HepG2 (cell line): ENCODE measurements at regions not wholly inside any gene's neighbourhood (a gene's known extent, or its start where the extent isn't known, plus 50 kb on each side); places are given as distances from the start of the nearest gene placed in this dataset.

Source experiments
- ATAC-seq: fragments of 200-7000 bp; cut with Tn5 transposase; 3 replicates; pipeline ENCODE4 v1.9.1; 2020; ENCODE audit warnings: mild to moderate bottlenecking, moderate library complexity
- BruUV-seq: library from RNA; stranded (reverse); fragments of 400-500 nt; replicated peaks from 2 replicates; lab custom pipeline; 2021; lab: Mats Ljungman, UMichigan
- CTCF ChIA-PET: fragments of 300-600 bp; formaldehyde crosslinking; extraction: SDS; loops from one replicate; lab custom pipeline; 2021; ENCODE audit warnings: low total read pairs, inconsistent platforms, low intra/inter-chr PET ratio; lab: Yijun Ruan, JAX
- POLR2A ChIA-PET: fragments of 350-600 bp; sonication (Branson Sonifier 250); formaldehyde crosslinking; loops from one replicate; lab custom pipeline; 2020; ENCODE audit warnings: antibody characterized with exemption, inconsistent platforms; lab: Yijun Ruan, JAX
- DNase-seq: peaks from one replicate; pipeline ENCODE4 v3.0.0-alpha.2; 2015; ENCODE audit warnings: low spot score
- FAIRE-seq: peaks from 3 replicates; lab custom pipeline; 2011; peaks lifted over from hg19 to GRCh38; lab: Jason Lieb, UNC
- H2AFZ ChIP-seq: one replicate; pipeline ENCODE4 v1.6.1; 2011; ENCODE audit warnings: low read length, inconsistent platforms
- H3K27ac ChIP-seq: fragments of 300-600 bp; 3 replicates; pipeline ENCODE4 v1.8.0; 2011; ENCODE audit warnings: mixed run types, mild to moderate bottlenecking, mixed read lengths, low read length, inconsistent platforms; ENCODE audit not compliant: insufficient read depth; ENCODE audit errors: extremely low read length
- H3K27me3 ChIP-seq, 2 experiments: fragments of 200-600 bp in 1 of 2; 2 replicates in 1 of 2; 3 replicates in 1 of 2; pipeline versions ENCODE4 v1.6.0 to v1.8.0; 2011; ENCODE audit warnings: low read length in 2 of 2, mild to moderate bottlenecking in 2 of 2, moderate library complexity in 2 of 2, inconsistent platforms in 1 of 2; ENCODE audit not compliant: insufficient read depth in 2 of 2, control insufficient read depth in 1 of 2
- H3K36me3 ChIP-seq, 2 experiments: fragments of 200-600 bp in 1 of 2; replicated peaks in 1 of 2; 2 replicates in 1 of 2; 3 replicates in 1 of 2; pipeline versions ENCODE4 v1.5.1 to v1.8.0; 2011; ENCODE audit warnings: low read length in 2 of 2, inconsistent platforms in 1 of 2; ENCODE audit not compliant: insufficient read depth in 2 of 2, control insufficient read depth in 1 of 2
- H3K4me1 ChIP-seq: 2 replicates; pipeline ENCODE4 v1.5.1; 2012; ENCODE audit warnings: low read length, inconsistent platforms; ENCODE audit not compliant: insufficient read depth
- H3K4me2 ChIP-seq: 2 replicates; pipeline ENCODE4 v1.6.0; 2011; ENCODE audit warnings: low read depth, low read length, inconsistent platforms
- H3K4me3 ChIP-seq, 3 experiments: fragments of 200-600 bp in 1 of 3; sonication (generic), shearing (Covaris generic) in 1 of 3; replicated peaks in 1 of 3; 2 replicates each; pipeline ENCODE4 v1.5.1; 2011 to 2016; ENCODE audit warnings: low read length in 3 of 3, inconsistent platforms in 2 of 3, low read depth in 2 of 3, mild to moderate bottlenecking in 2 of 3, control low read depth in 1 of 3, mixed read lengths in 1 of 3; ENCODE audit not compliant: insufficient read depth in 1 of 3
- H3K79me2 ChIP-seq: one replicate; pipeline ENCODE4 v1.6.1; 2011; ENCODE audit warnings: low read length, inconsistent platforms; ENCODE audit not compliant: insufficient read depth
- H3K9ac ChIP-seq: 2 replicates; pipeline ENCODE4 v1.6.0; 2011; ENCODE audit warnings: mild to moderate bottlenecking, low read depth, low read length, inconsistent platforms; ENCODE audit not compliant: insufficient read depth
- H3K9me3 ChIP-seq: 2 replicates; pipeline ENCODE4 v1.5.1; 2012; ENCODE audit warnings: mild to moderate bottlenecking, low read length
- H4K20me1 ChIP-seq: 2 replicates; pipeline ENCODE4 v1.6.0; 2011; ENCODE audit warnings: inconsistent platforms, mild to moderate bottlenecking, low read length, moderate library complexity; ENCODE audit not compliant: insufficient read depth
- ETV6 ChIP-seq: sonication (generic); formaldehyde crosslinking; conservative IDR thresholded peaks from 2 replicates; pipeline ENCODE4 v1.4.0; 2020; ENCODE audit warnings: missing genetic modification reagents
- MAZ ChIP-seq, 2 experiments: sonication (generic) in 1 of 2; formaldehyde crosslinking in 1 of 2; IDR thresholded peaks; 2 replicates each; pipeline versions ENCODE4 v1.5.0 to v1.6.1; 2012 to 2020; ENCODE audit warnings: low read depth in 2 of 2, mild to moderate bottlenecking in 2 of 2, borderline replicate concordance in 1 of 2, improper control_type of control experiment in 1 of 2, low read length in 1 of 2, missing genetic modification reagents in 1 of 2, moderate library complexity in 1 of 2
- NAIF1 ChIP-seq: sonication (generic); formaldehyde crosslinking; IDR thresholded peaks from 2 replicates; pipeline ENCODE4 v1.5.0; 2020; ENCODE audit warnings: mild to moderate bottlenecking, missing genetic modification reagents, borderline replicate concordance
- NCOA1 ChIP-seq: sonication (generic); formaldehyde crosslinking; IDR thresholded peaks from 2 replicates; pipeline ENCODE4 v1.9.0; 2021; ENCODE audit warnings: missing genetic modification reagents
- U2AF1 ChIP-seq: fragments of 200-400 bp; formaldehyde crosslinking; optimal IDR thresholded peaks from 2 replicates; pipeline ENCODE3; 2017; ENCODE audit warnings: mild to moderate bottlenecking, low read depth, low read length
- ZBTB21 ChIP-seq: sonication (generic); formaldehyde crosslinking; IDR thresholded peaks from 2 replicates; pipeline ENCODE4 v1.4.0; 2020; ENCODE audit warnings: missing genetic modification reagents
- ZEB1 ChIP-seq: IDR thresholded peaks from 2 replicates; pipeline ENCODE4 v1.6.1; 2012; ENCODE audit warnings: mild to moderate bottlenecking, low read depth, inconsistent platforms; ENCODE audit not compliant: insufficient replicate concordance
- ZNF282 ChIP-seq: fragments of 450-650 bp; IDR thresholded peaks from 2 replicates; pipeline ENCODE4 v1.6.1; 2018; ENCODE audit not compliant: partially characterized antibody
- ZNF335 ChIP-seq: sonication (generic); formaldehyde crosslinking; IDR thresholded peaks from 2 replicates; pipeline ENCODE4 v1.4.0; 2020; ENCODE audit warnings: missing genetic modification reagents
- ZNF33A ChIP-seq: sonication (generic); formaldehyde crosslinking; IDR thresholded peaks from 2 replicates; pipeline ENCODE4 v1.5.1; 2020; ENCODE audit warnings: missing genetic modification reagents, mild to moderate bottlenecking, moderate library complexity, borderline replicate concordance
- ZNF572 ChIP-seq: sonication (generic); formaldehyde crosslinking; IDR thresholded peaks from 2 replicates; pipeline ENCODE4 v1.5.1; 2020; ENCODE audit warnings: mild to moderate bottlenecking, missing genetic modification reagents
- ZNF773 ChIP-seq: sonication (generic); formaldehyde crosslinking; IDR thresholded peaks from 2 replicates; pipeline ENCODE4 v1.4.0; 2020; ENCODE audit warnings: missing genetic modification reagents, borderline replicate concordance
- ZNF788 ChIP-seq: sonication (generic); formaldehyde crosslinking; IDR thresholded peaks from 2 replicates; pipeline ENCODE4 v1.5.0; 2020; ENCODE audit warnings: mild to moderate bottlenecking, missing genetic modification reagents, borderline replicate concordance
- WGBS: methylation state at CpG from one replicate; pipeline ENCODE4 v1.1.6; 2017; ENCODE audit warnings: low lambda C conversion rate; 5-methylcytosine and 5-hydroxymethylcytosine counted together
- in situ Hi-C: cut with HindIII; loops from 2 replicates; pipeline ENCODE4 v1.10.0; 2017; ENCODE audit warnings: low pct_unique_long_range_greater_than_20kb; ENCODE audit not compliant: extremely low pct_ligation_motif_present
- intact Hi-C: fragments of 100-400 bp; cut with micrococcal nuclease; formaldehyde crosslinking; loops from one replicate; pipeline ENCODE4 v1.10.0; 2022; ENCODE audit not compliant: unreplicated experiment
- TF ChIP-seq, protein P1 (sequence below): sonication (generic); formaldehyde crosslinking; IDR thresholded peaks from 2 replicates; pipeline ENCODE4 v1.9.0; 2022; ENCODE audit warnings: missing genetic modification reagents, mild to moderate bottlenecking, borderline replicate concordance
- TF ChIP-seq, protein P2 (sequence below): sonication (generic); formaldehyde crosslinking; IDR thresholded peaks from 2 replicates; pipeline ENCODE4 v1.8.0; 2022; ENCODE audit warnings: mild to moderate bottlenecking, missing genetic modification reagents, borderline replicate concordance
- TF ChIP-seq, protein P3 (sequence below): sonication (generic); formaldehyde crosslinking; IDR thresholded peaks from 2 replicates; pipeline ENCODE4 v1.4.0; 2020; ENCODE audit warnings: missing genetic modification reagents
- TF ChIP-seq, protein P4 (sequence below), 2 experiments: sonication (generic) in 1 of 2; formaldehyde crosslinking in 1 of 2; IDR thresholded peaks; 2 replicates each; pipeline versions ENCODE4 v1.4.0 to v1.6.1; 2016 to 2020; ENCODE audit warnings: borderline replicate concordance in 1 of 2, low read depth in 1 of 2, mild to moderate bottlenecking in 1 of 2, missing genetic modification reagents in 1 of 2

DNA sequence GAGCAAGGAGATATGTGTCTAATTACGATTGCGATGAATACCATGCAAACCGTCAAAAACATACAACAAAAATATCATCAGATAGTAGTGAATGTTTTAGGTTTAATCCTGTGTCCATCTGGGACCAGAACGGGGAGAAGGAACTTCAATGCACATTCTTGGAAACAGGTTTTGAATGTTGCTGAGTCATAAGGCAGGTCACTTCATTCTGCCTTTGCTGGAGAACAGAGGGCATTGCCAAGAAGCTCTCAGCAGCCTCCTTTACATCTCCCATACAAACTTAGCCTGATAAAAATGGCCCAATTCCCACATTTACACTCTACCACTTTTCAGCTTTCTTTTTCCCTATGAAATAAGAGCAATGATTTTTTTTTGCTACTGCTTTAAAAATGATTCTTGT, 78.0 kb upstream of the KCNJ6 start:
- no peaks in the 10 kb centered on the region for H3K9me3 ChIP-seq
- H3K27ac ChIP-seq, result no peak overlapping the region
- no peaks in the 10 kb centered on the region for H3K36me3 ChIP-seq
- H2AFZ ChIP-seq, result no peak overlapping the region
- H3K4me3 ChIP-seq, result no peak overlapping the region
- FAIRE-seq (no peak), ATAC-seq (no peak), DNase-seq (no peak)
- H3K4me1 ChIP-seq, result no peaks in the 10 kb centered on the region
- H3K4me2 ChIP-seq, result no peak overlapping the region
- POLR2A ChIA-PET, result no interaction called here
- intact Hi-C loops, result no loop called here
- no peaks in the 10 kb centered on the region for H3K79me2 ChIP-seq
- CTCF ChIA-PET, result no interaction called here
- BruUV-seq, result no TSS peak
- no peaks in the 10 kb centered on the region for H3K27me3 ChIP-seq
- in situ Hi-C loops, result no loop called here
- no peaks in the 10 kb centered on the region for H4K20me1 ChIP-seq
- 15% methylated on average over 4 of the region's 4 CpGs for WGBS
- H3K9ac ChIP-seq, result no peak overlapping the region
- no peak for TF ChIP-seq ZNF572
- TF ChIP-seq MAZ (IDR thresholded peaks at IDR 0.05; ENCODE audit: borderline replicate concordance, low read depth, low read length), result no peak
- TF ChIP-seq MAZ (CRISPR knock-in tag; IDR thresholded peaks at IDR 0.05; ENCODE audit: low read depth), result no peak
- no peak for TF ChIP-seq NCOA1 (CRISPR knock-in tag)
- no peak for TF ChIP-seq ZNF773 (CRISPR knock-in tag)
- TF ChIP-seq, protein P1, sequence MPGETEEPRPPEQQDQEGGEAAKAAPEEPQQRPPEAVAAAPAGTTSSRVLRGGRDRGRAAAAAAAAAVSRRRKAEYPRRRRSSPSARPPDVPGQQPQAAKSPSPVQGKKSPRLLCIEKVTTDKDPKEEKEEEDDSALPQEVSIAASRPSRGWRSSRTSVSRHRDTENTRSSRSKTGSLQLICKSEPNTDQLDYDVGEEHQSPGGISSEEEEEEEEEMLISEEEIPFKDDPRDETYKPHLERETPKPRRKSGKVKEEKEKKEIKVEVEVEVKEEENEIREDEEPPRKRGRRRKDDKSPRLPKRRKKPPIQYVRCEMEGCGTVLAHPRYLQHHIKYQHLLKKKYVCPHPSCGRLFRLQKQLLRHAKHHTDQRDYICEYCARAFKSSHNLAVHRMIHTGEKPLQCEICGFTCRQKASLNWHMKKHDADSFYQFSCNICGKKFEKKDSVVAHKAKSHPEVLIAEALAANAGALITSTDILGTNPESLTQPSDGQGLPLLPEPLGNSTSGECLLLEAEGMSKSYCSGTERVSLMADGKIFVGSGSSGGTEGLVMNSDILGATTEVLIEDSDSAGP (CRISPR knock-in tag), result no peak
- TF ChIP-seq NAIF1 (CRISPR knock-in tag), result no peak
- no peak for TF ChIP-seq ZNF33A
- TF ChIP-seq, protein P2, sequence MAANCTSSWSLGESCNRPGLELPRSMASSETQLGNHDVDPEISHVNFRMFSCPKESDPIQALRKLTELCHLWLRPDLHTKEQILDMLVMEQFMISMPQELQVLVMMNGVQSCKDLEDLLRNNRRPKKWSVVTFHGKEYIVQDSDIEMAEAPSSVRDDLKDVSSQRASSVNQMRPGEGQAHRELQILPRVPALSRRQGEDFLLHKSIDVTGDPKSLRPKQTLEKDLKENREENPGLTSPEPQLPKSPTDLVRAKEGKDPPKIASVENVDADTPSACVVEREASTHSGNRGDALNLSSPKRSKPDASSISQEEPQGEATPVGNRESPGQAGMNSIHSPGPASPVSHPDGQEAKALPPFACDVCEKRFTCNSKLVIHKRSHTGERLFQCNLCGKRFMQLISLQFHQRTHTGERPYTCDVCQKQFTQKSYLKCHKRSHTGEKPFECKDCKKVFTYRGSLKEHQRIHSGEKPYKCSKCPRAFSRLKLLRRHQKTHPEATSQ (CRISPR knock-in tag), result no peak
- no peak for TF ChIP-seq ZNF788 (CRISPR knock-in tag)
- TF ChIP-seq, protein P3, sequence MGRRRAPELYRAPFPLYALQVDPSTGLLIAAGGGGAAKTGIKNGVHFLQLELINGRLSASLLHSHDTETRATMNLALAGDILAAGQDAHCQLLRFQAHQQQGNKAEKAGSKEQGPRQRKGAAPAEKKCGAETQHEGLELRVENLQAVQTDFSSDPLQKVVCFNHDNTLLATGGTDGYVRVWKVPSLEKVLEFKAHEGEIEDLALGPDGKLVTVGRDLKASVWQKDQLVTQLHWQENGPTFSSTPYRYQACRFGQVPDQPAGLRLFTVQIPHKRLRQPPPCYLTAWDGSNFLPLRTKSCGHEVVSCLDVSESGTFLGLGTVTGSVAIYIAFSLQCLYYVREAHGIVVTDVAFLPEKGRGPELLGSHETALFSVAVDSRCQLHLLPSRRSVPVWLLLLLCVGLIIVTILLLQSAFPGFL (CRISPR knock-in tag), result no peak
- TF ChIP-seq ZBTB21 (CRISPR knock-in tag), result no peak
- TF ChIP-seq, protein P4, sequence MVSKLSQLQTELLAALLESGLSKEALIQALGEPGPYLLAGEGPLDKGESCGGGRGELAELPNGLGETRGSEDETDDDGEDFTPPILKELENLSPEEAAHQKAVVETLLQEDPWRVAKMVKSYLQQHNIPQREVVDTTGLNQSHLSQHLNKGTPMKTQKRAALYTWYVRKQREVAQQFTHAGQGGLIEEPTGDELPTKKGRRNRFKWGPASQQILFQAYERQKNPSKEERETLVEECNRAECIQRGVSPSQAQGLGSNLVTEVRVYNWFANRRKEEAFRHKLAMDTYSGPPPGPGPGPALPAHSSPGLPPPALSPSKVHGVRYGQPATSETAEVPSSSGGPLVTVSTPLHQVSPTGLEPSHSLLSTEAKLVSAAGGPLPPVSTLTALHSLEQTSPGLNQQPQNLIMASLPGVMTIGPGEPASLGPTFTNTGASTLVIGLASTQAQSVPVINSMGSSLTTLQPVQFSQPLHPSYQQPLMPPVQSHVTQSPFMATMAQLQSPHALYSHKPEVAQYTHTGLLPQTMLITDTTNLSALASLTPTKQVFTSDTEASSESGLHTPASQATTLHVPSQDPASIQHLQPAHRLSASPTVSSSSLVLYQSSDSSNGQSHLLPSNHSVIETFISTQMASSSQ (IDR thresholded peaks at IDR 0.05; ENCODE audit: low read depth), result no peak
- TF ChIP-seq, protein P4 (CRISPR knock-in tag; IDR thresholded peaks at IDR 0.05; ENCODE audit: borderline replicate concordance), result no peak
- no peak for TF ChIP-seq ZNF335
- no peak for TF ChIP-seq U2AF1
- no peak for TF ChIP-seq ZEB1
- TF ChIP-seq ZNF282, result no peak
- no peak for TF ChIP-seq ETV6 (CRISPR knock-in tag)
